GM10266 (cell line): ENCODE measurements at regions not wholly inside any gene's neighbourhood (a gene's known extent, or its start where the extent isn't known, plus 50 kb on each side); places are given as distances from the start of the nearest gene placed in this dataset.
"Not testable (repeated sequence)": the region's sequence is repeated elsewhere in the genome, so short reads cannot be mapped to it uniquely, and the experiment has no call there.

Experiments
- DNase-seq: peaks from one replicate; pipeline ENCODE4 v3.0.0; 2012; ENCODE audit errors: extremely low spot score
- CTCF ChIP-seq: IDR thresholded peaks from 2 replicates; pipeline ENCODE4 v1.5.1; 2012; ENCODE audit warnings: mild to moderate bottlenecking, low read depth; ENCODE audit not compliant: control insufficient read depth, insufficient read depth; ENCODE audit errors: missing control alignments

- DNase-seq, result no peak
- no peak for TF ChIP-seq CTCF
These were observed 84.9 kb upstream of the MED13 start for GRCh38 chr17:62149961-62150360.

- TF ChIP-seq CTCF, result no peak
- no peak for DNase-seq
These were observed 82.2 kb upstream of the MED13 start for GRCh38 chr17:62147284-62147683.

- no peak for TF ChIP-seq CTCF
- DNase-seq, result no peak
These were observed 75.8 kb upstream of the MED13 start for GRCh38 chr17:62140836-62141235.

- TF ChIP-seq CTCF, result no peak
- no peak for DNase-seq
These were observed 75.3 kb upstream of the MED13 start for GRCh38 chr17:62140376-62140775.

- DNase-seq, result not testable (repeated sequence)
These were observed 74.7 kb upstream of the MED13 start for GRCh38 chr17:62139690-62140354.

GRCh38 chr17:62139141-62139540 lies 74.1 kb upstream of the MED13 start:
- DNase-seq, result no peak
- TF ChIP-seq CTCF, result no peak

- not testable (repeated sequence) for DNase-seq
These were observed 73.6 kb upstream of the MED13 start for GRCh38 chr17:62138676-62139121.

GRCh38 chr17:62137734-62138624 lies 72.9 kb upstream of the MED13 start:
- not testable (repeated sequence) for DNase-seq

- not testable (repeated sequence) for DNase-seq
These were observed 72.1 kb upstream of the MED13 start for GRCh38 chr17:62137013-62137733.
